GM18867 (cell line): ENCODE measurements at regions not wholly inside any gene's neighbourhood (a gene's known extent, or its start where the extent isn't known, plus 50 kb on each side); places are given as distances from the start of the nearest gene placed in this dataset.

ENCODE experiments used
- ATAC-seq: cut with Tn5 transposase; IDR thresholded peaks from one replicate; pipeline ENCODE4 v1.9.1; 2021; ENCODE audit warnings: mild to moderate bottlenecking, moderate library complexity; ENCODE audit not compliant: unreplicated experiment

DNA sequence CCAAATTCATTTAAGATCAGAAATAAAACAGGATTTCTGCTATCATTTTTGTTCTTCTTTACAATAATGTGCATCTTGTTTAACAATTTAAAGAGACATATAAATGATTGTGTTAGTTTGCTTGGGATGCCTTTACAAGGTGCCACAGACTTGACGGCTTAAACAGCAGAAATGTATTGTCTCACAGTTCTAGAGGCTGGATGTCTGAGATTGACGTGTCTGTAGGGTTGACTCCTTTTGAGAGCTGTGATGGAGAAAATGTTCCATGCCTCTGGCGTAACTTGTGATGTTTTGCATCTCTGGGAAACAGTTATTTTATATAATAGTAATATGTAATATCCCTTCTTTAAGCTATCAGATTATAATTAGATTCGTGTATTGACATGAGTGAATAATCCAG, 1091.6 kb upstream of the PRMT6 start:
- ATAC-seq: no peak

DNA sequence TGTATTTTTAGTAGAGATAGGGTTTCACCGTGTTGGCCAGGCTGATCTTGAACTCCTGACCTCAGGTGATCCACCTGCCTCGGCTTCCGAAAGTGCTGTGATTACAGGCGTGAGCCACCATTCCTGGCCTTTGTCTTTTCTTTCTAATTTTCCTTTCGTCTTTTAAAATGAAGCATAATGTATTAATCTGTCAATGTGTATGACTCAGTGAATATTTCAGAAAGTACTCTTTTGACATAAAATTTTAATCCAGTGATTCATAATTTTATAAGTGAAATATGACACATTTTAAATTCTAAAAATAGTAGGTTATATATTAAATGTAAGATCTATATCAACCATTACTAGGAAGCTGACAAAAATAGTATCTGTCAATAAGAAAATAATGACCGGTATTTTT, 1059.0 kb upstream of the PRMT6 start:
- no peak for ATAC-seq

DNA sequence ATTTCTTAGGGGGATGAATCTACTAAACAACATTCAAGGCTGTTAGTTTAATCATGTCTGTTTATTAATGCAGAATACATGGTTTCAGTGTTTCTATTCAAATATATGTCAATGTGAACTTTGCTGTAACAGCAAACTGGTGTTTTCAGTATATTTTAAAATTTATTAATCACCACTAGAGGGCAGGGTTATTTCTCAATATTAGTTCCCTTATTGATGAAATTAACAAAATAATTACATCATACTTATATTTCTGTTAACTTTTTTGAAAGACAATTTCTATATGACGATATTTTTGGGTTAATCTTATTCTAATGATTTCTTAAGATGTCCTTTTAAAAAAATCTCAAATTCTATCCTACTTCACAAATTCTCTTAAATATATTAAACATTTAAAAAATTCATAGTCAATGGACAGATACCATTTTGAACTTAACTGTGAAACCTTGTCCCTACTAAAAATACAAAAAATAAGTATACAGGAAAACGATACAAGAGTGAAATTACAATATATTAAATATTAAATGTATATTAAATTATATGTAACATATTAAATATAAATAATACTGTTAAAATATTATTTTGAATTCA, 1034.1 kb upstream of the PRMT6 start:
- peak; percentile 65 for ATAC-seq

DNA sequence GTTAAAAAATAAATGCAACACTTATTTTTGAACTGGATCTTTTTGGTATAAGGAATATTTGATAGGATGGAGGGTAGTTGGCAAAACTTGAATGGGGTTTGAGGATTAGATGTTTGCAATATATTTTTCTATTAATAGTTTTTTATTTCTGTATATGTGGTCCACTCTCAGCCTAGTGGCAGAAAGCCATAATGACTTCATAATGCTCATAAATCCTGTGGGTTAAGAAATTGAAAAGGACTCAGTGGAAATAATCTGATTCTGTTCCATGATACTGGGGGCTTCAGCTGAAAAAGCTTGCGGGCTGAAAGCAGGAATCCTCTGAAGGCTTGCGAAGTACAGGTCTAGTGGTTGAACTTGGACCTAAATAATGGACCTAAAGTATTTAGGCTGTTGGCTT, 1028.6 kb upstream of the PRMT6 start:
- no peak for ATAC-seq

DNA sequence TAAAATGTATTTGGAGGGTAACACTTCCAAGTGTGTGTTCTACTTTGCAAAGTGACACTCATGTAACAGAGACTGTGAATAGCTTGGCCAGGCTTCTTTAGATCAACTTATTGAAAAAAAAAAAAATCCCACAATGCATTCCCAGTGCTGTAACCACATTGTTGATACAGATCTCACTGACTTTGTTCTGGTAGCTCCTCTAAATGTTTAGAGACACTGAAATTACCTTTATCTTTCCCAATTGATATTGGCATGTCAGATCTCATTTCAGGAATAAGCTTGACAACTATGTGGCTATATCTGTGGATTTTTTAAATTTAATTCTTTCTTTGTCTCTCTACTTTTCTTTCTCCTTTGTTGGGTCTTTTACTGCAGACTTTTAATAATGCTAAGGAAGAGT, 1018.9 kb upstream of the PRMT6 start:
- ATAC-seq: no peak

DNA sequence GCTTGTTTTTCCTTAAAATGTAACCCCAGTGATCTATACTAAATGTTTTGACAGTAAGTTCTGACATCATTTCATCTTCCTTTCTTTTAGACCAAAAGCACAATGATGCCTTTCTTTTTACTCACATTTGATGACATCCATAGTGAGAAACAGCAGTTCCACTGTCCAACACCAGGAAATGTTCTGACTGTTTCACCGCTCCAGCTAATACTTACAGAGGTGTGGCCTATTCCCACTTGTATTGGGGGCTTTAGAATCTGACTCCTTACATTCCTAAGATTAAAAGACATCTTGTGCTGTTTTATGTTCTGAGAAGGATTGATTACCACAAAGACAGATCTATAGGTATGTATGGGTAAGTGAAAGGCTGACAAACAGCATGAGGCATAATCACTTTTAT, 1018.2 kb upstream of the PRMT6 start:
- ATAC-seq: no peak

DNA sequence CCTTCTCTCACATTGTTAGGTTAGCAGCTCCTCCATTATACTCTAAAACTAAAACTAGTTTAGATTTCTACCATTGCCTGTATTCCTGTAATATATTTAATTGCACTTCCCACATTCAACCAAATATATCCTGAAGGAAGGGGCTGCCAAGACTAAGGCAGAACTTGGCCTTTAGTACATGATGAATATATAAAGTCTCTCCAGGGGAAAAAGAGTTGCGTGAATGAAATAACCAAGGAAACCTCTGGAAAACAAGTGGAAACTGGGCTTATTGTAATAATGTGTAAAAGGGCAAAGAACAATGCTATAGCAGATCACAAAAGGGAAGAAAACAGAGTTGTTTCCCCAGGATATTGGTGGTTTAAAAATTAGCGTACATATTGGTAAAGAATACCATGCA, 1012.5 kb upstream of the PRMT6 start:
- no peak for ATAC-seq

DNA sequence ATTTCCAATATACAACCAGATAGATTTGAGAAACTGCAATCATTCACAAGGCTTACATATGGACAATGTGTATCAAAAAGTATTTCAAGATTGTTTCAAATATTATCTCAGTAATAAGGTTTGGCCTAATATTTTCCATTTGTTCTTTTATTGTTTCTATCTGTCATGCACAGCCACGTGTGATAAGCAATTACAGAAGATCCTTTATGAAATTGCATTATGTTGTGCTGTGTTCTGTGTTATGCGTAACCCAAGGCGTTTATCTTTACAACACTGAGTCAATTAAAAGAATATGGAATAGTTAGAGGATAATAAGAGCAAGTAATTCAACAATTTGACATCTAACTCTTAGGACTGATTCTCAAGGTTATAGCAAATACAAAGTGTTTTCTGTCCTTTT, 1009.3 kb upstream of the PRMT6 start:
- ATAC-seq: no peak

DNA sequence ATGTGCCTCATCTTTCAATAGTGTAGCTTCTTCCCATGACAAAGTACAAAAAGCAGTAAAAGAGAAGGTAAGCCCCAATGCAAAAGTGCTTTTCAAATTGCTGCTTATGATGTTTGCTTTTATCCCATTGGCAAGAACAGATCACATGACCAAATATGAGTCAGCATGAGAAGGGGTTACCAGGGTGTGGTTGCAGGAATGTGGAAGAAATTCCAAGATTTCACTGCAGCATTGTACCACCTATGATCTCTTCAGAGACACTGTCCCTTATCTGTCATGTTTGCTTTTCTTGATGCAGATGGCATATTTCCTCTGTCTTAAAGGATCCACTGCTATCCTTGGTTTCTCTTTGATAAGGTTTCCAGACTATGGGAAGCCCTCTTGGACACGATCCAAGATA, 1006.9 kb upstream of the PRMT6 start:
- ATAC-seq: no peak

DNA sequence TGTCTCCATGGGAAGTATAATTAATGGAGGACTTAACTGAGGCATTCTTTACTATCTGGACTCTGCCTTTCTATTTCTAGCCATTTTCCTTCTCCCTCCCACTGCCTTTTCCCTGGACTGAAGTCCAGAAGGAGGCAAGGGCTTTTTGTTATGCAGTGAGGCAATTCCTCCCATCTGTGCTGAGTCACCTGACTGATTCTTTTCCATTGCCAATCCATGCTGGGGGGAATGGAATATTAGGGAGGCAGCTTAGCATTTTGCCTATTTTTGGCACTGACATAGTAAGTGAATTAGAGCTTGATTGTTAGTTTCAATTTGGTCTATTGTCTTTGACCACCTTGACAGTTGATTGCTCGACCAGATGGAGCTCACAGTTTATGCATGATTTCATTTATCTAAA, 1000.6 kb upstream of the PRMT6 start:
- ATAC-seq: no peak

DNA sequence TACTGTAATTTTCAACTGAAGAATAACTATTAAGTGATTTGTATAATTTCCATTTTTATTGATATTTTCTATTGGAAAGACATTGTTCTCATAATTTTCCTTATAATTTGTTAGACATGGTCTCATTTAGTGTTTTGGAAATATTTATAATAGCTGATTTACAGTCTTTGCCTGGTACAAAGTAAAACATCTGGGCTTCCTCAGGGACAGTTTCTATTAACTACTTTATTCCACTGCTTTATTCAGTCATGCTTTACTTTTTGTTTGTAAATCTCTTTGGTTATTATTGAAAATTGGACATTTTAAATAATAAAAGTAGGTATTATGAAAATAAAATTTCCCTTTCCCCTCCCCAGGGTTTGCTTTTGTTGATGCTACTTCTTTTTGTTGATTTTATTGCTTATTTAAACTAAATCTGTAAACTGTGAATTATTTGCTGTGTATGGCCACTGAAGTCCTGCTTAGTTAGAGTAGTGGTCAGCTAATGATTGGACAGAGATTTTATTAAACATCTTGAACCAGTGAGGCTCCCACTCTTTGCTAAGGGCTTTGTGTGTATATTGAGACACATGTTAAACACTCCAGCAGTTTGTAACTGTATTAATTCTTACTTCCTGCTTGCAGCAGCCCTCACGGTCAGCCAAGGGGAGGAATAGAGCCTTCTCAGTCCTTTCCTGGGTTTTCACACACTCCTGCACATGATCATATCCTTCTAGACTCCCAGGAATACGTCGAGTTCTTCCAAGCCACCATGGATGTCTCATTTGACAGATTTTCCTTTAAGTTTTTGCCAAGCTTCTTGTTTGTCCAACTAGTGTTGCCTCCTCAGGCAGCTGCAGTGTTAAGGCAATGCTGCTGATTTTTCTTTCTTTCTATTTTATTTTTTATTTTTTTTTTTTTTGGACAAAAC, 994.6 kb upstream of the PRMT6 start:
- no peak for ATAC-seq

DNA sequence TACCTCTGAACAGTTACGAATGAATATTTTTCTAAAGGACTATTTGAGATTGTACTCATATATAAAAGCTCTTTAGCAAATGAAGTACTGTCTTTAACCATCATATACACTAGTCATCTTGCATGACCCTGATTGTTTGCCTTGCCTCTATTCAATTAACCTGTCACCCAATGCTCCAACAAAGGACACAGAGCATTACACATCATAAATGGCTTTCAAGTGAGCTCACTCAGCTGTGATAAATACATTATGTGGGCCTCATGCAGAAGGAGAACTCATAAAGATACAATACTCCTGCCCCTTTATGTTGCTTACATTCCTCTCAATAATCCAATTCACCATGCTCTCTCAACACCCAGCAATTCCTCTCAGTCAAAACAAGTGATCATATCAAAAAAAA, 993.0 kb upstream of the PRMT6 start:
- no peak for ATAC-seq

DNA sequence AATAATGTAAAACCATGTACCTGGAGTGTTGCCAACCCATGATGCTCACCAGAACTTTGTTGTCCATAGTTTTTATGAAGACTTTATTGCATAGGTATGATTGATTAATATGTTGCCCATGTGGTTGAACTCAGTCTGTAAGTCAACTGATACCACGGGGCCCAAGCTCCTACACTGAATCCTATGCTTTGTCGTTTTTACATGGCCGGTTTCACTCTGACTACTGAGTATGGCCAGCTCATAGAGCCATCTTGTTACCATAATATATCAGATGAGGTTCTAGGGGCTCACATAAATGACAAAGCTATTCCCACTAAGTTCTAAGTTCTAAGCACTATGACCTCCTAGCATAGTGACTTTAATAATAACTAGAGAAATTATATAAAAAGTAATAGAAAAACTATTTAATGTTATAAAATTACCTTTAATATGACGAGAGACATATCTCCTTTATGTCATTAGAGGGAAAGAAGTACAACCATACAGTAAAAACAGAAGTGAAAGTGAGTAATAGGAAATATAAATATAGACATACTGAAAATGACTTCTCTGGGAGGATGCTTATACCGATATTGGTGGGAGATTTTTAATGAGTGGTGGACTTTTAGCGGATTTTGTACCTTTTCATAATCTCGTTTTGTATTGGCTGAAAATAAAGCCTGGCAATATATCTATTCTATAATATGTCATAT, 983.4 kb upstream of the PRMT6 start:
- ATAC-seq: peak; percentile 79

DNA sequence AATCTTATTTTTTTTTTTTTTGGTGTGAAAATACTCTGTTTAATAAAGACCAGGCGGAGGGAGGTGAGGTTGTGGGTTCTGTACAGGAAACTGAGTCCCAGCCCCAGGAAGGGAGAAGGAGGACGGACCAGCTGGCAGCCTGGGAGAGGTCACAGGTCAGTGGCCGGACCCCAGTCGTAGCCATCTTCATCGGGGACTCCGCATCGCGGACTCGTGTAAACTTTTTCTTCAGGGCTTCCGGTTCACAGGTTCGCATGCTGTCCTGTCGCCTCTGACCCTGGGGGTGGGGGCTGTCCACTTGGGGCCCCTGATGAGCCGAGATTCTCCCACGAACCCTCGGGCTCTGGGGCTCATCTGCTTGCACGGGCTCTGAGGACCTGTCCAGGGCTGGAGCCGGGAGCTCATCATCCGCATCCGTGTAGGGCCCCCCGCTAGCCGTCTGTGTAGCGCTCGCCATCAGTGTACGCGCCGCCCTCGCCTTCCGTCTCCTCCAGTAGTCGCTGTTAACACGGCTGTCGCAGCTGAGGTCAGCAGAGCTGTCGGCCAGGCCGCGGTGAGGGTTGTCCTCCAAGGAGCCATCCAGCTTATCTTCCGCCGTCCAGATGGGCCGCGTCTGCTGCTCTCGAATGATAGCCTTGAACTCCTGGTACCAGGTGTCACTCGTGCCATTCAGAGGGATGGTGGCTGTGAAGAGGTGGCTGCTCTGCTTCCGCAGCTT, 975.7 kb upstream of the PRMT6 start:
- ATAC-seq: no peak

DNA sequence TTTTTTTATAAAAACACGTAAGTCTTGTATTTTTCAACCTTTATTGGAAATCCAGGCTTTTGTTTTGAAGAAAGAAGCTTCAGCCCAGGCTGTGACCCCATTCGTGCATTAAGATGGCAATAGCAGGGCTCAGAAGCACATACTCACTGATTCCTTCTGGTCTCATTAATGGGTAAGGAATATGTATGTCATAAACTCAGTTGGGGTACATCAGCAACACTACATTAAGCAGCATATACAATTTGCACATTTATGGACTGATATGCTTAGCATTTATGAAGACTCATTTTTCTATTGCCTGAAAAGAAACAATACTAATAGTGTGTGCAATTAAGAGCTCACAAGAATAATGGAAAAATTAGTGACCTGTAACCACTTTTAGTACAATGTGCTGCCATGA, 945.4 kb upstream of the PRMT6 start:
- no peak for ATAC-seq

DNA sequence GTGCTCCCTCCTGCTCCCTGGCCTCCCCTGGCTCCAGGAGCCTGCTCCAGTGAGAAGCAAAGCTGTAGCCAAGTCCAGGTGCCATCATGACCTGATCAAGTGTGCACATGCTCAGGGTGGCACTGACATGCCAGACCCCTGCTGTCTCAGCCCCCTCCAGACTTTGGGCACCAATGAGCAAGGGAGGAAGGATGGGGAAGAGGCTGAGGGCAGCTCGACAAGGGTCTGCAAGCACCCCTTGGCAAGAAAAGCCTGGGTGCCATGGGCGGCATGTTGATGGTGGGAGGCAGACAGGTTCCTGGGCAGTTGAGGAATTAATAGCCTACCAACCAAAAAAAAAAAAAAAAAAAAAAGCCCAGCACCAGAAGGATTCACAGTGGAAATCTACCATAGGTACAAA, 942.6 kb upstream of the PRMT6 start:
- no peak for ATAC-seq

DNA sequence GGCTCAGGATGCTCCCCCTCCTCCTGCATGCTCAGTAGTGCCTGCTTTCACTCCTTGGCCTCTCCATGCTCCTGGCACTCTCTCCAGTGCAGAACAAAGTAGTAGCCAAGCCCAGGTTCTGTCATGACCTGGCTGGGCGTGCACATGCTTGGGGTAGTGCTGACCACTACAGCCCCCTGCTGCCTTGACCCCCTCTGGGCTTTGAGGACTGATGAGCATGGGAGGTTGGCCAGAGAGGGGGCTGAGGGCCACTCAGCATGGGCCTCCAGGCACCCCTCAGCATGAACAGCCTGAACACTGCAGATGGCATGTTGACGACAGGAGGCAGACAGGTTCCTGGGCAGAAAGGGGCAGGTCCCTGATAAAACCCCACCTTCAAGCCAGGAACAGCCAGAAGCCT, 935.7 kb upstream of the PRMT6 start:
- no peak for ATAC-seq

DNA sequence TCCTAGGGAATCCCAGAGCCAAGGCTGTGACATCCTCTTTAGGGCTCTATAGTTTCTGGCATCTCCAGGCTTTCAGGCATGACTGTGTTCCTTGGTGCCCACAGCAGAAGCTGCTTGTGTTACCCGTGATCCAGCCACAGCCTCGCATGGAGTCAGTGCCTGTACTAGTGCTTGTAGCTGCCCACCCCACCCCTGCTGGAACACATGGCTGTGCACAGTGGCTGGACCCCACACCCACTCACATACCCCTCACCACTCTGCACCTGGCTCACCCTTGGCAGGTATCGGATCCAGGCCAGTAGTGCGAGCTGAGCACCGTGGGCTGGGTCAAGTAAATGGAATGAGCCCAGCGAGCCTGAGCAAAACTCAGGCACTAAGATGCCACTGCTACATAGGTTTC, 934.7 kb upstream of the PRMT6 start:
- ATAC-seq: no peak

DNA sequence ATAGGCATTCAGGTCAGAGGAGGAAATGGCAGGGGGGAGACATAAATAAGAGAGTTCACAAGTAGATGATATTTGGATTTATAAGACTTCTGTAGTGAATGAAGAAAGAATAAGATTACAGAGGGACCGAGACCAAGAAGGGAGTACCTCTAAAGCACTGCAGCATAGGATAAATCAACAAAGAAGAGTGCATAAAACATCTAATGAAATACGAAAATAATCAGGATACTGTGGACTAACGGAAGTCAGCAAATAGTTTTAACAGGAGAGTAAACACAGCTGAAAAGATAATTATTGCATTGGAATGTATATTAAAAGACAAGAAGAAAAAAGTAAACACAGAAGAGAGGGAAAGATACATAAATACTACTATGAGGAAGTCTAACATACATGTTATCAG, 921.9 kb upstream of the PRMT6 start:
- ATAC-seq: no peak

DNA sequence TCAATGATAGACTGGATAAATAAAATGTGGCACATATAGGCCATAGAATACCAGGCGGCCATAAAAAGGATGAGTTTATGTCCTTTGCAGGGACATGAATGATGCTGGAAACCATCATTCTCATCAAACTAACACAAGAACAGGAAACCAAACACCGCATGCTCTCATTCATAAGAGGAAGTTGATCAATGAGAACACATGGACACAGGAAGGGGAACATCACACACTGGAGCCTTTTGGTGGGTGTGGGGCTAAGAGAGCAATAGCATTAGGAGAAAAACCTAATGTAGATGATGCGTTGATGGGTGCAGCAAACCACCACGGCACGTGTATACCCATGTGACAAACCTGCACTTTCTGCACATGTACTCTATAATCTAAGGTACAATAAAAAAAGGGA, 883.4 kb upstream of the PRMT6 start:
- no peak for ATAC-seq

DNA sequence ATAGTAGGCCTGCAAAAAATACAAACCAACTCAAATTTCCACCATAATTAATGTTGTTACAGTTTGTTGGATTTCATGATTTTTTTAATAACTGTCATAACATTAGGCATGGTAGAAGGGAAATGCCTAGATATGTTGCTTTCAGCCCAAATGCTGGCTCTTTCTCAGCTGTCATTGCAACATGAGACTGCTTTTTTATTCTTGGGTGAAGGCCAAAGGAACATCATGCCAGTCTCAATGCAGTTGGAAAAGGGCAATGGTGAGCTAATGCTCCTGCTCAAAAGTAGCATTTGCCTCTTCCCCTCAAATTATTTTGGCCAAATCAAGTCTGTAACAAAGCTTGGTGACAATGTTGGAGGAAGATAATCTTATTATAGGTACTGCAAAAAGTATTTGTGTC, 877.7 kb upstream of the PRMT6 start:
- ATAC-seq: no peak
